HFF-Myc (cell line): ENCODE measurements at regions not wholly inside any gene's neighbourhood (a gene's known extent, or its start where the extent isn't known, plus 50 kb on each side); places are given as distances from the start of the nearest gene placed in this dataset.
A peak's percentile ranks its signal among the peaks of the same experiment; 100 is the strongest.

Source experiments
- DNase-seq: peaks from one replicate; pipeline ENCODE4 v3.0.0-alpha.2; 2011; ENCODE audit warnings: low read depth; ENCODE audit errors: extremely low read depth
- H3K4me3 ChIP-seq: replicated peaks from 2 replicates; pipeline ENCODE4 v1.5.1; 2011; ENCODE audit warnings: low read depth, mild to moderate bottlenecking, control low read depth, low read length
- CTCF ChIP-seq: IDR thresholded peaks from 2 replicates; pipeline ENCODE4 v1.5.1; 2012; ENCODE audit warnings: mild to moderate bottlenecking, low read depth, low read length, control low read depth; ENCODE audit errors: missing control alignments

DNA sequence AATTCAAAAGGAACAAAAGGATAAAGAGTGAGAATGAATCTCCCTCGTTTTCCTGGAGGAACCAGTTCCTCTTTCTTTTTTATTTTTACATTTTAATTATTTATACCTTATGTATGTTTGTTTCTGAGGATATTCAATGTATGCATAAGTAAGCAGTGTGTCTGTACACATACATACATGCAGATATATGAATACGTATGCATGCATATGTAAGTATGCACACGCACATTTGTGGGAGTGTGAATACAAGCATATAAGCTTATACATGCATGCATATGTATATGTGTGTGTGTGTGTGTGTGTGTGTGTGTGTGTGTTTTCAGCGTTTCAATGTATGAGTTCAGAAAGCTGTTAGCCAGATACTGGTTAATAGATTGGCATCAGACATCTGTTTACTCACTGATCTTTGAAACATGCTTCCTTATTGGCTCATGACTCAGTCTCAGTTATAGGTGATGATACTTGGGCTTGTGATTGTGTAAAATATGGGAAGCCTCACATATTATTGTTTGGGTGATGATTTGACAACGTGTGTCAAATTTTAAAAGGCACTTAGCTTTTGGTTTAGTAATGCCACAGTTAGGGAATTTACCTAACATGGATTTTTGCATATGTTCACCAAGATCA is 279.7 kb upstream of the TRIB2 start:
- no peak overlapping the region for H3K4me3 ChIP-seq
- no peak for TF ChIP-seq CTCF
- DNase-seq, result no peak

DNA sequence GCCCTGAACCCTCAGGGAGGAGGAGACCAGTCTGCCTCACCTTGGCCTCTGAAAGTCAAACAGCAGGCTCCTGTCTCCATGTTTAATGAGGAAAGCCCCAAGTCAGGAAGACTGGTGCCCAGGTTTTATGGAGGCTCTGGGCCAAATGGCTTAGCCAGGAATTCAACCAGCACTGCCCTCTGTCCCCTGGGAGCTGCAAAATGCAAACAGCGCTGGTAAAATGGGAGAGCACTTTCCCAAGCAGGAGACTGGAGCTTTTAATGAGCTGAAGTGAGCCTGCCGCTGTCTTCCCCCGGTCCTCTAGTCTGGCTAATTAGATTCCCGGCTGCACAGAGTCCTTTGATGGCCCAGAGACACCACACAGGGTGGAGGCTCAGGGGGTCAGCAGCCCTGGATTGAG is 276.0 kb upstream of the TRIB2 start:
- no peak for DNase-seq
- TF ChIP-seq CTCF, result no peak
- no peak overlapping the region for H3K4me3 ChIP-seq

GRCh38 chr2:12441750-12442475 is 274.8 kb upstream of the TRIB2 start:
- no peak for DNase-seq
- no peak for TF ChIP-seq CTCF

DNA sequence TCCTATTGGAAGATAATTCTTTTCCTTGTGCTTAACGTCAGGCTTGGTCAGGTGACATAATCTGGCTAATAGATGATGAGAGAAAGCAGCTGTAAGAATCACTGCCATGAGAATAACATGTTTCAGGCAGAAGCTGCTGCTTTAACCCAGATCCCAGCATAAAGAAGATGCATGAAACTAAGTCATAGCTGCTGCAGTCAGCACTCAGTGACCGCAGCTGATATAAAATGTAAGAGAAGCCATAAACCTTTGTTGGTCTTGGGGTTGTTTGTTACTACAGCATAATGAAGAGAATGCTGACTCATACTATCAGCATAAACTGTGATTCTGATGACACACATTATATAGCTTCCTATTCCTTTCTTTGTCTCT is 274.3 kb upstream of the TRIB2 start:
- TF ChIP-seq CTCF, result no peak
- no peak for DNase-seq
- H3K4me3 ChIP-seq, result no peak overlapping the region

More at GRCh38 chr2:12441750-12442475, 274.8 kb upstream of the TRIB2 start:
- no peak overlapping the region for H3K4me3 ChIP-seq

GRCh38 chr2:12448846-12449505 is 267.8 kb upstream of the TRIB2 start:
- TF ChIP-seq CTCF, result no peak
- no peak overlapping the region for H3K4me3 ChIP-seq
- peak; percentile 30 for DNase-seq

- DNase-seq, result no peak
- H3K4me3 ChIP-seq, result no peak overlapping the region
- no peak for TF ChIP-seq CTCF
Observed at GRCh38 chr2:12451726-12452125, 265.0 kb upstream of the TRIB2 start.
